Upper lobe of right lung (tissue), 1 donor: ENCODE measurements at regions not wholly inside any gene's neighbourhood (a gene's known extent, or its start where the extent isn't known, plus 50 kb on each side); places are given as distances from the start of the nearest gene placed in this dataset.

Experiments used
- ATAC-seq: fragments of 200-7000 bp; cut with Tn5 transposase; one replicate; pipeline ENCODE4 v1.9.1; 2020; ENCODE audit warnings: mild to moderate bottlenecking, moderate library complexity
- DNase-seq: peaks from one replicate; pipeline ENCODE4 v3.0.0-alpha.2; 2020
- H3K27ac ChIP-seq: fragments of 200-600 bp; one replicate; pipeline ENCODE4 v1.8.0; 2022
- H3K27me3 ChIP-seq: fragments of 200-600 bp; one replicate; pipeline ENCODE4 v1.8.0; 2022; ENCODE audit warnings: mild to moderate bottlenecking
- H3K36me3 ChIP-seq: fragments of 200-600 bp; one replicate; pipeline ENCODE4 v1.8.0; 2022
- H3K4me1 ChIP-seq: fragments of 200-600 bp; one replicate; pipeline ENCODE4 v1.8.0; 2022
- H3K4me3 ChIP-seq: fragments of 200-600 bp; one replicate; pipeline ENCODE4 v1.8.0; 2022; ENCODE audit warnings: mild to moderate bottlenecking
- H3K9me3 ChIP-seq: fragments of 200-600 bp; one replicate; pipeline ENCODE4 v1.8.0; 2022
- CTCF ChIP-seq: fragments of 200-600 bp; IDR thresholded peaks from one replicate; pipeline ENCODE4 v1.8.0; 2022; ENCODE audit warnings: antibody characterized with exemption
- intact Hi-C: fragments of 100-400 bp; cut with DNase I; formaldehyde crosslinking; loops from one replicate; pipeline ENCODE4 v1.11.0; 2022
- donor health status: DM: no; HTN: yes; CAD: no; lungs with severe emphysema.

GRCh38 chr2:16166327-16166981 is 226.1 kb downstream of the MYCN start:
- H3K4me3 ChIP-seq = no peak overlapping the region
- DNase-seq (no peak), ATAC-seq (no peak)
- no peaks in the 10 kb centered on the region for H3K36me3 ChIP-seq
- H3K27ac ChIP-seq = no peak overlapping the region
- no peak for TF ChIP-seq CTCF
- H3K4me1 ChIP-seq = no peaks in the 10 kb centered on the region
- H3K27me3 ChIP-seq = no peaks in the 10 kb centered on the region
- H3K9me3 ChIP-seq = no peaks in the 10 kb centered on the region
- intact Hi-C loops = no loop called here

- intact Hi-C loops = no loop called here
- H3K36me3 ChIP-seq = no peaks in the 10 kb centered on the region
- no peaks in the 10 kb centered on the region for H3K27me3 ChIP-seq
- DNase-seq = no peak
- no peak for ATAC-seq
- no peak overlapping the region for H3K27ac ChIP-seq
- no peak for TF ChIP-seq CTCF
- no peaks in the 10 kb centered on the region for H3K9me3 ChIP-seq
- no peaks in the 10 kb centered on the region for H3K4me1 ChIP-seq
- H3K4me3 ChIP-seq = no peak overlapping the region
Observed at GRCh38 chr2:16165518-16166326, 225.4 kb downstream of the MYCN start.

GRCh38 chr2:16162491-16163040 is 222.2 kb downstream of the MYCN start:
- no peaks in the 10 kb centered on the region for H3K36me3 ChIP-seq
- no peak for ATAC-seq
- H3K9me3 ChIP-seq = no peaks in the 10 kb centered on the region
- H3K27me3 ChIP-seq = no peaks in the 10 kb centered on the region
- no peak overlapping the region for H3K27ac ChIP-seq
- no peak for TF ChIP-seq CTCF
- no peak for DNase-seq
- intact Hi-C loops = no loop called here
- H3K4me3 ChIP-seq = no peak overlapping the region
- no peaks in the 10 kb centered on the region for H3K4me1 ChIP-seq

GRCh38 chr2:16161768-16162490 is 221.6 kb downstream of the MYCN start:
- no peaks in the 10 kb centered on the region for H3K9me3 ChIP-seq

More at GRCh38 chr2:16161768-16162490, 221.6 kb downstream of the MYCN start:
- no peak overlapping the region for H3K4me3 ChIP-seq
- H3K36me3 ChIP-seq = no peaks in the 10 kb centered on the region
- no peaks in the 10 kb centered on the region for H3K27me3 ChIP-seq
- intact Hi-C loops = no loop called here
- no peak for TF ChIP-seq CTCF
- ATAC-seq (no peak), DNase-seq (no peak)
- H3K27ac ChIP-seq = no peak overlapping the region
- no peaks in the 10 kb centered on the region for H3K4me1 ChIP-seq
